Ascending aorta (tissue), 2 donors: ENCODE measurements at regions not wholly inside any gene's neighbourhood (a gene's known extent, or its start where the extent isn't known, plus 50 kb on each side); places are given as distances from the start of the nearest gene placed in this dataset.

Experiments
- DNase-seq, 2 donors: peaks; one replicate each; pipeline ENCODE4 v3.0.0-alpha.2; 2019; ENCODE audit warnings: low spot score in 2 of 2
- H3K27ac ChIP-seq, 2 donors: fragments of 200-600 bp; sonication (generic); one replicate each; pipeline ENCODE4 v1.5.1; 2016 to 2017; ENCODE audit warnings: mild to moderate bottlenecking in 1 of 2
- H3K27me3 ChIP-seq: fragments of 200-600 bp; sonication (generic); one replicate; pipeline ENCODE4 v1.5.1; 2017
- H3K36me3 ChIP-seq, 2 donors: fragments of 200-600 bp; sonication (generic); one replicate each; pipeline ENCODE4 v1.5.1; 2016
- H3K4me1 ChIP-seq, 2 donors: fragments of 200-600 bp; sonication (generic); one replicate each; pipeline ENCODE4 v1.5.1; 2016 to 2017; ENCODE audit warnings: mild to moderate bottlenecking in 1 of 2
- H3K4me3 ChIP-seq, 2 donors: fragments of 200-600 bp; sonication (generic); one replicate each; pipeline ENCODE4 v1.5.1; 2016 to 2017; ENCODE audit warnings: mild to moderate bottlenecking in 1 of 2
- H3K9me3 ChIP-seq, 2 donors: fragments of 200-600 bp; sonication (generic); one replicate each; pipeline ENCODE4 v1.5.1; 2016
- intact Hi-C: fragments of 100-400 bp; cut with DNase I; formaldehyde crosslinking; loops from one replicate; pipeline ENCODE4 v1.15.1; 2023
- TF ChIP-seq, protein P1 (sequence below), 3 experiments: fragments of 200-600 bp in 2 of 3; fragments of 450-650 bp in 1 of 3; sonication (generic) in 2 of 3; IDR thresholded peaks; one replicate each; pipeline ENCODE4 v1.5.1; 2016 to 2019; ENCODE audit warnings: antibody characterized with exemption in 3 of 3, mild to moderate bottlenecking in 1 of 3, moderate library complexity in 1 of 3

GRCh38 chr5:173480896-173481295, 135.6 kb downstream of the BOD1 start:
- no peak for DNase-seq
- no peaks in the 10 kb centered on the region for H3K9me3 ChIP-seq
- H3K4me3 ChIP-seq = no peak overlapping the region
- H3K36me3 ChIP-seq = no peaks in the 10 kb centered on the region
- no peaks in the 10 kb centered on the region for H3K27me3 ChIP-seq
- H3K27ac ChIP-seq = no peak overlapping the region
- TF ChIP-seq, protein P1, sequence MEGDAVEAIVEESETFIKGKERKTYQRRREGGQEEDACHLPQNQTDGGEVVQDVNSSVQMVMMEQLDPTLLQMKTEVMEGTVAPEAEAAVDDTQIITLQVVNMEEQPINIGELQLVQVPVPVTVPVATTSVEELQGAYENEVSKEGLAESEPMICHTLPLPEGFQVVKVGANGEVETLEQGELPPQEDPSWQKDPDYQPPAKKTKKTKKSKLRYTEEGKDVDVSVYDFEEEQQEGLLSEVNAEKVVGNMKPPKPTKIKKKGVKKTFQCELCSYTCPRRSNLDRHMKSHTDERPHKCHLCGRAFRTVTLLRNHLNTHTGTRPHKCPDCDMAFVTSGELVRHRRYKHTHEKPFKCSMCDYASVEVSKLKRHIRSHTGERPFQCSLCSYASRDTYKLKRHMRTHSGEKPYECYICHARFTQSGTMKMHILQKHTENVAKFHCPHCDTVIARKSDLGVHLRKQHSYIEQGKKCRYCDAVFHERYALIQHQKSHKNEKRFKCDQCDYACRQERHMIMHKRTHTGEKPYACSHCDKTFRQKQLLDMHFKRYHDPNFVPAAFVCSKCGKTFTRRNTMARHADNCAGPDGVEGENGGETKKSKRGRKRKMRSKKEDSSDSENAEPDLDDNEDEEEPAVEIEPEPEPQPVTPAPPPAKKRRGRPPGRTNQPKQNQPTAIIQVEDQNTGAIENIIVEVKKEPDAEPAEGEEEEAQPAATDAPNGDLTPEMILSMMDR (IDR thresholded peaks at IDR 0.05) = no peak
- peaks cover 3 to 6% of the 10 kb centered on the region in 2 donors for H3K4me1 ChIP-seq
- intact Hi-C loops = no loop called here

GRCh38 chr5:173479711-173480110, 136.7 kb downstream of the BOD1 start:
- Histone ChIP-seq H3K27ac (no peak overlapping the region), H3K27me3 (no peaks in the 10 kb centered on the region), H3K36me3 (no peaks in the 10 kb centered on the region), H3K4me1 (peaks cover 3 to 6% of the 10 kb centered on the region in 2 donors), H3K9me3 (no peaks in the 10 kb centered on the region), H3K4me3 (no peak overlapping the region)
- intact Hi-C loops = loop anchor here (10.0 kb wide), 2 partner anchors 165 to 445 kb away; no protein-coding TSS in a partner anchor
- no peak for DNase-seq
- TF ChIP-seq, protein P1 (IDR thresholded peaks at IDR 0.05) = no peak

- H3K36me3 ChIP-seq = no peaks in the 10 kb centered on the region
- H3K4me3 ChIP-seq = no peak overlapping the region
- peaks cover 6 to 15% of the 10 kb centered on the region in 2 donors for H3K4me1 ChIP-seq
- intact Hi-C loops = loop anchor here (10.0 kb wide), 2 partner anchors 163 to 447 kb away; no protein-coding TSS in a partner anchor
- peak overlapping the region; percentile 50 to 77 for H3K27ac ChIP-seq
- peak in 1 of 2 donors; percentile 77 for DNase-seq
- no peaks in the 10 kb centered on the region for H3K27me3 ChIP-seq
- no peaks in the 10 kb centered on the region for H3K9me3 ChIP-seq
- TF ChIP-seq, protein P1 (IDR thresholded peaks at IDR 0.05) = no peak
Observed at GRCh38 chr5:173477345-173478040, 139.0 kb downstream of the BOD1 start.

GRCh38 chr5:173475780-173476179, 140.7 kb downstream of the BOD1 start:
- TF ChIP-seq, protein P1 (IDR thresholded peaks at IDR 0.05) = no peak

DNA sequence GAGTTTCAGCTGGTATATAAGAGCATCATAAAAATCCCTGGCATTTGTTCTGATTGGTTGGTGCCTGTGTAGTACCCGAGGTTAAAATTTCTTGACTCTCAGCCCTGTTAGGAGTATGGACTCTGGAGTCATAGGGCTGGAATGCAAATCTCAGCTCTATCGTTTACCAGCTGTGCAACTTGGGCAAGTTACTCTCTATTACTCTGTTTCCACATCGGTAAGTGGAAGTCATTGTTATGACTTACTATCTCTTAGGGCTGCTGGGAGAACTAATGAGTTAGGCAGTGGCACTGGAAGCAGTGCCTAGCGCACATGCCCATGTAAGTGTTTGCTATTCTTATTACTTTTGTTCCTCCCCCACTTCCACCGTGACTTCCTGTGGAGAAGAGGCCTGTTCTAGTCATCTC, 141.6 kb downstream of the BOD1 start:
- H3K4me1 ChIP-seq = peaks cover 11 to 21% of the 10 kb centered on the region in 2 donors
- intact Hi-C loops = loop anchor here (10.0 kb wide), 2 partner anchors 160 to 450 kb away; no protein-coding TSS in a partner anchor
- H3K4me3 ChIP-seq = no peak overlapping the region

More at GRCh38 chr5:173475780-173476179, 140.7 kb downstream of the BOD1 start:
- no peak for DNase-seq
- H3K27ac ChIP-seq = no peak overlapping the region
- no peak overlapping the region for H3K4me3 ChIP-seq
- peaks cover 11 to 21% of the 10 kb centered on the region in 2 donors for H3K4me1 ChIP-seq
- no peaks in the 10 kb centered on the region for H3K9me3 ChIP-seq
- intact Hi-C loops = loop anchor here (10.0 kb wide), 2 partner anchors 161 to 449 kb away; no protein-coding TSS in a partner anchor
- H3K36me3 ChIP-seq = no peaks in the 10 kb centered on the region
- H3K27me3 ChIP-seq = no peaks in the 10 kb centered on the region

More for the DNA sequence above, 141.6 kb downstream of the BOD1 start:
- no peaks in the 10 kb centered on the region for H3K36me3 ChIP-seq
- H3K9me3 ChIP-seq = no peaks in the 10 kb centered on the region
- TF ChIP-seq, protein P1 (IDR thresholded peaks at IDR 0.05) = no peak
- H3K27me3 ChIP-seq = no peaks in the 10 kb centered on the region
- H3K27ac ChIP-seq = no peak overlapping the region
- no peak for DNase-seq
